Activated T-cell treated with anti-CD3 and anti-CD28 coated beads, Interleukin-2, amount 50 U/mL, for 72 hours (primary cell): ENCODE measurements at regions not wholly inside any gene's neighbourhood (a gene's known extent, or its start where the extent isn't known, plus 50 kb on each side); places are given as distances from the start of the nearest gene placed in this dataset.
"Not testable (repeated sequence)": the region's sequence is repeated elsewhere in the genome, so short reads cannot be mapped to it uniquely, and the experiment has no call there.

Experiments
- ATAC-seq, 2 donors: fragments of 150-1000 bp; cut with Tn5 transposase; replicated peaks in 1 of 2; 2 replicates each; pipeline ENCODE4 v1.10.0; 2021; ENCODE audit warnings: moderate library complexity in 2 of 2, mild to moderate bottlenecking in 1 of 2
- DNase-seq, 2 donors: peaks; one replicate each; pipeline ENCODE4 v3.0.0; 2021 to 2022; ENCODE audit warnings: mixed read lengths in 1 of 2
- H3K27ac Mint-ChIP-seq: one replicate; pipeline ENCODE4 v1.8.0; 2022; ENCODE audit warnings: mild to moderate bottlenecking, moderate library complexity, mixed read lengths
- H3K27me3 Mint-ChIP-seq: one replicate; pipeline ENCODE4 v1.8.0; 2022; ENCODE audit warnings: low read depth, mixed read lengths
- H3K36me3 Mint-ChIP-seq, 2 donors: one replicate each; pipeline ENCODE4 v1.8.0; 2022; ENCODE audit warnings: mixed read lengths in 2 of 2, mild to moderate bottlenecking in 1 of 2; ENCODE audit not compliant: insufficient read depth in 2 of 2
- H3K4me1 Mint-ChIP-seq: one replicate; pipeline ENCODE4 v1.8.0; 2022; ENCODE audit warnings: low read depth, mixed read lengths
- H3K4me3 Mint-ChIP-seq, 2 donors: one replicate each; pipeline ENCODE4 v1.8.0; 2022; ENCODE audit warnings: mild to moderate bottlenecking in 2 of 2, mixed read lengths in 2 of 2, moderate library complexity in 2 of 2
- H3K9me3 Mint-ChIP-seq, 2 donors: one replicate each; pipeline ENCODE4 v1.8.0; 2022; ENCODE audit warnings: mixed read lengths in 2 of 2

DNA sequence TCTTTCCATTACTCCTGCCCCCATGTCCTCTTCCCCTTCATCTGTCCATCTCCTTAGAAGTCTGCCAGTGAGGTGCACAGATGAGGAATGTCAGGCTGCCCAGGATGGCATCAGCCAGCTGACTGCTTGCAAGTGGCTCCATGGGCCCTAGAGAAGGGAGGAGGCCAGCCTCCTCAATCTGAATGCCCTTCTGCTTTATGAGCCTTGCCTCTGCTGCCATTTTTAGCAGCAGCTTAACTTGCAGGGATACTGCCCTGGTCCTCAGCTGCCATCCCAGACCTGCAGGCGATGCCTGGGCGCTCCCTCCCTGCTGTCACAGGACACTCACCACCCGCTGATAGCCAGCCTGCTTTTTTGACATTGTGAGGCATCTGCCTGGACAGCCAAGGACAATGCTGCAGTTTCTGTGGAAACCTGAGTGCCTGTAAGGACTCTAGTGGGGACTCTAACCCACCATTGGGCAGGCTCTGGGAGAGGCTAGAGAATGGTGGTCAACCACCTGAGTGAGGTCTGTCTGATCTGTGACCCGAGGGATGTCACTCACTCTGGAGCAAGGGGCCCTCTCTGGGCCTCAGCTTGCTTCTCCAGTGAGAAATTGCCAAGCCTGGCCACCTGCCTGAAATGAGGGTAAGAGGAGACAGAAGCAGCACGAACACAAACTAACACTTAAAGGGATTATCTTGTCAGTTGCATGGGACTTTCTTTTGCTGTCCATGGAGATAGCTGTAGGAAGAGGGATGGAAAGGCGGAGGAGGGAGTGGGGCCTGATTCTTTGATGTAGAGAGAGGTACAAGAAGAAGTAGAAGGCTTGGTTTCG, 185.0 kb downstream of the MIS18A start:
- Mint-ChIP-seq H3K4me1 (no peaks in the 10 kb centered on the region), H3K9me3 (peaks cover 0 to 4% of the 10 kb centered on the region in 2 donors), H3K36me3 (no peaks in the 10 kb centered on the region), H3K4me3 (no peak overlapping the region), H3K27ac (no peak overlapping the region), H3K27me3 (no peaks in the 10 kb centered on the region)
- ATAC-seq (no peak), DNase-seq (no peak)

GRCh38 chr21:32090956-32091355, 187.9 kb downstream of the MIS18A start:
- H3K4me3 Mint-ChIP-seq, result no peak overlapping the region
- peaks cover 0 to 4% of the 10 kb centered on the region in 2 donors for H3K9me3 Mint-ChIP-seq
- H3K27ac Mint-ChIP-seq, result no peak overlapping the region
- H3K27me3 Mint-ChIP-seq, result no peaks in the 10 kb centered on the region
- H3K4me1 Mint-ChIP-seq, result peaks cover 6% of the 10 kb centered on the region
- ATAC-seq (no peak), DNase-seq (no peak)
- no peaks in the 10 kb centered on the region for H3K36me3 Mint-ChIP-seq

- H3K36me3 Mint-ChIP-seq, result no peaks in the 10 kb centered on the region
- H3K27me3 Mint-ChIP-seq, result no peaks in the 10 kb centered on the region
- ATAC-seq (no peak), DNase-seq (no peak)
- H3K4me1 Mint-ChIP-seq, result peaks cover 6% of the 10 kb centered on the region
- peaks cover 0 to 4% of the 10 kb centered on the region in 2 donors for H3K9me3 Mint-ChIP-seq
- H3K27ac Mint-ChIP-seq, result no peak overlapping the region
- H3K4me3 Mint-ChIP-seq, result no peak overlapping the region
These were observed 189.1 kb downstream of the MIS18A start for GRCh38 chr21:32089766-32090165.

GRCh38 chr21:32088471-32088870, 190.4 kb downstream of the MIS18A start:
- no peak for ATAC-seq
- no peaks in the 10 kb centered on the region for H3K27me3 Mint-ChIP-seq
- peaks cover 0 to 4% of the 10 kb centered on the region in 2 donors for H3K9me3 Mint-ChIP-seq
- no peaks in the 10 kb centered on the region for H3K36me3 Mint-ChIP-seq
- no peak for DNase-seq
- no peak overlapping the region for H3K4me3 Mint-ChIP-seq
- H3K4me1 Mint-ChIP-seq, result peaks cover 6% of the 10 kb centered on the region
- no peak overlapping the region for H3K27ac Mint-ChIP-seq

DNA sequence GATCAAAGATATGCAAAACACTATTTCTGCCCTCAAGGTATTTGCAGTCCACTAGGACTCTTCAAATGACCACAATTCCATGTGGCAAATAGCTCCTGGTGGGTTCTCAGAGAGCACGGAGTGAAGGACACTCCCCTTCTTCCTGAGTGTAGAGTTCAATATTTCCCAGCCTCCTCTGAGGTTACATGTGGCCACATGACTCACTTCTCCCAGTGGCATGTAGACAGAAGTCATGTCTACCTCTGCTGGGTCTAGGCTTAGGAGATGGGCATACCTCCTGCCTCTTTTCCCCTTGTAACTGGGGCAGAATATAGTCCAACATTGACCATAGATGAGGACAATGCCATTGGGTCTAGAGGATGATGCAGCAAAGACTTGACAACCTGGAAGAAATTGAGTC, 191.4 kb downstream of the MIS18A start:
- no peaks in the 10 kb centered on the region for H3K27me3 Mint-ChIP-seq
- H3K27ac Mint-ChIP-seq, result no peak overlapping the region
- DNase-seq (no peak), ATAC-seq (no peak)
- no peak overlapping the region for H3K4me3 Mint-ChIP-seq
- peaks cover 6% of the 10 kb centered on the region for H3K4me1 Mint-ChIP-seq
- H3K36me3 Mint-ChIP-seq, result no peaks in the 10 kb centered on the region
- no peaks in the 10 kb centered on the region for H3K9me3 Mint-ChIP-seq

DNA sequence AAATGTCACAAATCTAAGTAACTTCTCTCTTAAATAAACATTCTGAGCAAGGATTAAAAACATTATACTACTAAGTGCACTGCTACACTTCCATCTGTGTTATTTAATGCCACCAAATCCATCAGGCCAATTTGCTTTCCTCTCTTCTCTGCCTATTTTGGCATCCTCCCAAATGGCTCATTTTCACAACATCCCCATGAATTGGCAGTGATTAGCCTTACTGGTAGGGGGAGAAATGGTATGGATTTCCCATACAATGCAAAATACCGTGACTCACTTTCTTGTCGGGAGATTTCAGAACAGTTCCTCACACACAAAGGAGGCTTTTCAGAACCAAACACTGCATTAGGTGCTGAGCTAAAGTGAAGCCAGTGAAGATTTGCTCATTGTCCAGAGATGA, 195.7 kb downstream of the MIS18A start:
- no peak for ATAC-seq
- H3K27me3 Mint-ChIP-seq, result no peaks in the 10 kb centered on the region

GRCh38 chr21:32082466-32082865, 196.4 kb downstream of the MIS18A start:
- Mint-ChIP-seq H3K9me3 (no peaks in the 10 kb centered on the region), H3K4me3 (no peak overlapping the region), H3K4me1 (peaks cover 2% of the 10 kb centered on the region), H3K36me3 (no peaks in the 10 kb centered on the region), H3K27me3 (no peaks in the 10 kb centered on the region), H3K27ac (no peak overlapping the region)
- no peak for DNase-seq
- ATAC-seq, result no peak

More for the DNA sequence above, 195.7 kb downstream of the MIS18A start:
- Mint-ChIP-seq H3K9me3 (no peaks in the 10 kb centered on the region), H3K4me3 (no peak overlapping the region), H3K27ac (no peak overlapping the region), H3K36me3 (no peaks in the 10 kb centered on the region), H3K4me1 (peaks cover 6% of the 10 kb centered on the region)
- no peak for DNase-seq

DNA sequence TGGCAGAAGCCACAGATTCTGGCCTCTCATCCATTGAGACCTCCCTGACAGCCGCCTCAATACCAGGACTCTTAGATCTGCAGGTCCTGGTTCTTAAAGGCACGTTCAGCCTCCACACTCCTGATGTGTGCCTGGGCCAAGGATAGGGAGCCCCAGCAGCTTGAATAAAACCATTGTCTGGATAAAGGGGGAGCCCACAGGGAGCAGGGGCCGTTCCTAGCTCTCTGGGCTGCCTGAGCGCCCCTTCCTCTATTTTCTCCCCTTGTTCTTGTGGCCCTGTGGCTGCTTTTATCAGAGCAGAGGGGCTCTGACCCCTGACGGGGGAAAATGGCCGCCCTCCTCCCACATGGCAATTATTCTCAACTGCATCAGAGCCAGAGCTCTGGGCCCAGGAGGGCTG, 200.8 kb downstream of the HUNK start:
- Mint-ChIP-seq H3K9me3 (no peaks in the 10 kb centered on the region), H3K36me3 (no peaks in the 10 kb centered on the region), H3K27ac (no peak overlapping the region), H3K4me3 (no peak overlapping the region), H3K27me3 (no peaks in the 10 kb centered on the region), H3K4me1 (no peaks in the 10 kb centered on the region)
- ATAC-seq (no peak), DNase-seq (no peak)

DNA sequence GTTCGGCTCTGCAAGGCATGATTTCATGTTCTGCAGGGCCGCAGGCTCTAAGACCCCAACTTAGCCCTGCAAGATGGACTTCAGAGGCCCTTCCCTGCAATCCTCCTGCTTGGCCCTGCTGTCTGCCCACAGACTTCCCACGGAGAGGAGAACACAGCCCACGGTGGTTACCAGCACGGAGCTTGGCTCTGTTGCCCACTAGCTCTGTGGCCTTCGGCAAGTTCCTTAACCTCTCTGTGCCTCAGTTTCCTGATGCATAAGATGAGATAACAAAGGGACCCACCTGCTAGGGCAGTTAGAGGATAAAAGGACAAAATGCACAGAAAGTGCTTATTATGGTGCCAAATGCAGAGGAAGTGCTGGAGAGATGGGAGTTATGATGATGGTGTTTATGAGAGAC, 200.4 kb downstream of the HUNK start:
- Mint-ChIP-seq H3K9me3 (no peaks in the 10 kb centered on the region), H3K36me3 (no peaks in the 10 kb centered on the region), H3K4me3 (no peak overlapping the region), H3K27ac (no peak overlapping the region), H3K4me1 (no peaks in the 10 kb centered on the region), H3K27me3 (no peaks in the 10 kb centered on the region)
- ATAC-seq (no peak), DNase-seq (no peak)

DNA sequence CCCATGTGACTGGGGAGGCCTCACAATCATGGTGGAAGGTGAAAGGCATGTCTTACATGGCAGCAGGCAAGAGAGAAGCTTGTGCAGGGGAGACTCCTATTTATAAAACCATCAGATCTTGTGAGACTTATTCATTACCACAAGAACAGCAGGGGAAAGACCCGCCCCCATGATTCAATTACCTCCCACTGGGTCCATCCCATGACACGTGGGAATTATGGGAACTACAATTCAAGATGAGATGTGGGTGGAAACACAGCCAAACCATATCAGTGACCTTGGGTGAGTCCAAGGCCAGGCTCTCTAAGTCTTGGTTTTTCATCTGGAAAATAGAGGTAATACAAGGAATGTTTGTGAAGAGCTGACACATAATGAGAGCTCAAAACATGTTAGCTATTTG, 198.8 kb downstream of the HUNK start:
- H3K27me3 Mint-ChIP-seq, ATAC-seq, H3K27ac Mint-ChIP-seq, DNase-seq, H3K9me3 Mint-ChIP-seq, H3K36me3 Mint-ChIP-seq, H3K4me3 Mint-ChIP-seq, H3K4me1 Mint-ChIP-seq: not testable (repeated sequence)

- Mint-ChIP-seq H3K9me3 (no peaks in the 10 kb centered on the region), H3K36me3 (no peaks in the 10 kb centered on the region), H3K27me3 (peaks cover 8% of the 10 kb centered on the region), H3K4me1 (no peaks in the 10 kb centered on the region), H3K27ac (no peak overlapping the region), H3K4me3 (no peak overlapping the region)
- ATAC-seq, result no peak
- no peak for DNase-seq
These were observed 198.0 kb downstream of the HUNK start for GRCh38 chr21:32070676-32071330.

DNA sequence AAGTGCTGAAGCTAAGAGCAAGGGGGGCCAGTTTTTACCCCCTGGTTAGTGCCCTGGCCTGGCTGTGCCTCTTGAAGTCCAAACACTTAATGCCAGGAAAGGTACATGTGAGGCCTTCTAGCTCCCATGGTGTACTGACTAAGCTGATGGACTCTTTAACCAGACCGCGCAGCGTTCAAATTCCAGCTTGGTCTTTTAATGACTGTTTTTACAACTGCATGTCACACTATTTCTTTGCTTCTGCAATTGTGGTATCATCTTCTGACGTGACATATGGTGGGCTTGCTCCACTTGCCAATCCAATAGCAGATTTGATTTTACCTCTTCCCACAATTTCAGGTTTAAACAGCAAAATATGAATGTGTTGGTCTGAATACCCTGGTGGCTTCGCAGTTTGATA, 197.3 kb downstream of the HUNK start:
- no peaks in the 10 kb centered on the region for H3K9me3 Mint-ChIP-seq
- H3K36me3 Mint-ChIP-seq, result no peaks in the 10 kb centered on the region
- peaks cover 14% of the 10 kb centered on the region for H3K27me3 Mint-ChIP-seq
- no peak overlapping the region for H3K4me3 Mint-ChIP-seq
- ATAC-seq (no peak), DNase-seq (no peak)
- no peak overlapping the region for H3K27ac Mint-ChIP-seq
- H3K4me1 Mint-ChIP-seq, result no peaks in the 10 kb centered on the region

GRCh38 chr21:32065654-32066053, 192.8 kb downstream of the HUNK start:
- H3K9me3 Mint-ChIP-seq, result no peaks in the 10 kb centered on the region
- H3K4me1 Mint-ChIP-seq, result no peaks in the 10 kb centered on the region

More at GRCh38 chr21:32065654-32066053, 192.8 kb downstream of the HUNK start:
- no peak for ATAC-seq
- no peak for DNase-seq
- no peak overlapping the region for H3K4me3 Mint-ChIP-seq
- no peak overlapping the region for H3K27ac Mint-ChIP-seq
- H3K27me3 Mint-ChIP-seq, result peaks cover 14% of the 10 kb centered on the region
- no peaks in the 10 kb centered on the region for H3K36me3 Mint-ChIP-seq
